Fibroblast of upper back skin (primary cell): ENCODE measurements at regions not wholly inside any gene's neighbourhood (a gene's known extent, or its start where the extent isn't known, plus 50 kb on each side); places are given as distances from the start of the nearest gene placed in this dataset.
"Not testable (repeated sequence)": the region's sequence is repeated elsewhere in the genome, so short reads cannot be mapped to it uniquely, and the experiment has no call there.

Experiments used
- DNase-seq: peaks from one replicate; pipeline ENCODE4 v3.0.0-alpha.2; 2013

DNA sequence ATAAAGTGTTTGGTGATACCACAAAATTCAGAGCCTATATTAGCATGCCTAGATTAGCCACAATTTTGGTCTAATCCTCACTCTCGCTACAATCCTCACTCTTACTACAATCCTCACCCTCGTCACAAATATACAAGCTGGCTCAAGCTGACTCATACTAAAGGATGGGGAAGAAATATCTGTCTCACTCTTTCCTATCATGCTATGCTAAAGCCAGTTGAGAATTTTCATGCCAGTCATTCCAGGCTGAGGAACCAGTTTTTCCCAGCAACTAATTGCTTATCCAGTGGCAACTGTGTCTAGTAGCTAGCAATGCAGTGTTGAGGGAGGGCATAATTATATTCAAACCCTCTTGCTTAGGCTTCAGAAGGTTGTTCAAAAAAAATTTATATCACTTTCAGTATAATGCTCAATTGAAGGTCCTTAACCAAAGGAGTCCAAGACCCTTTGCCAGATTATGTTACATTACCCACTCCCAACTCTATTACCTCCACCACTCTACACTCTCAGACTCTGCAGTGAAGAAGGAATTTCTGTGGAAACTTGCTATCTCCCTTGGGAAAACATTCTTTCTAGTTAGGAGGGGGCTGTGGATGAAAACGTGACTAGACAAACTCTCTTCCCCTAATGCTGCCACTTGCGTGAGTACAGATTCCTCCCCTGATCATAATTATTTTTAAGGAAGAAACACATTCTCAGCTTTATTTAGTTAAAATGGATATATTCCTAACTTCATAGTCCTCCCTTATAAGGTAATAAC lies 810.3 kb upstream of the ACO1 start:
- DNase-seq: peak; percentile 21

DNA sequence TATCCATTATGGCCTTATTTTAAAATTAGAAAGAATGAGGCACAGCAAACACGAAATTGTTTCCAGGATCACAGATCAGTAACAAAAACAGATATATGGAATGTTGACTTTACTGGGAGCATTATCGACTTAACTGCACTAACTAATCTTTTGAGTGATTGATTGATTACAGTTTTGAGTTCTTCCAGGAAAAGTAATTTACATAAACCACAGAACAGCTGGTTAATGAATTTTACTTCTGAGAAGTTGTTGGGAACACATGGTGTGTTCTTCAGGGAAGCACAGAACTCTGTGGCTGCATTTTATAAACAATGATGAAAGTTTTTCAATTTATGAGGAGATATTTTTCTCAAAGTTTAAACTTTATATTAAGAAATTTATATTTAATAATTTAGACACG lies 802.4 kb upstream of the ACO1 start:
- DNase-seq: no peak

DNA sequence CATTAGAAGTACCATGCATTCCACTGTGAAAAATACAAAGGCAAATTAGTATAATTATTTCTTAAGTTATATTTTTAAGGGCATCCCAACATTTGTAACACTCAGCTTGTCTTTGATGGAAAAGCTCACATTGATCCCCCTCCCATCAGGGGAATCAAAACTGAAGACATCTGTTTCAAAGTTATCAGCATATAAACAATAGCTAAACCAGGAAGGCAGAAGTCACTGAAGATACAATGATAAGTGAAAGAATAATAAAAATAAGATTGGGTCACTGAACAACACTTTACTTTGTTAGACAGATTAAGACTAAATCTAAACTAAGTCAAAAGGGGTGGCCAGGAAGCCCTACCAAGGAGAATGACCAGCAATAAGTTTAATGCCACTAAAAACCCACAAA lies 801.9 kb upstream of the ACO1 start:
- DNase-seq: no peak

DNA sequence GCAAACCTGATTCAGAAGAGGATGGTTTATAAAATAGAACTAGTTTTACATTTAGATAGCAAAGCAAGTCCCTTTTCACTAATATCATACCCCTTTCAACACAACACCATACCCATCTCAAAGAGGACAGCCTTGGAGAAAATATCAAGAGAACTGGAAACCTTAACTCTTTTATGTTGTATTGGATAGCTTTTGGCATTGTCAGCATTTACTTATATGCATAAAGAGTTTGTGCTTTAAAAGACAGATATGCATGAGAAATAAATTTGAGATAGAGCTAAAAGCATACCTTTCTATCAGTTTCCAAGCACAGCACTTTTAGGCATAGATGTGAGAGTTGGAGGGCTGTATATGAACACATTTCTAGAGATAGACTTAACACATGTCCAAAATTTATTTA lies 799.3 kb upstream of the ACO1 start:
- no peak for DNase-seq

DNA sequence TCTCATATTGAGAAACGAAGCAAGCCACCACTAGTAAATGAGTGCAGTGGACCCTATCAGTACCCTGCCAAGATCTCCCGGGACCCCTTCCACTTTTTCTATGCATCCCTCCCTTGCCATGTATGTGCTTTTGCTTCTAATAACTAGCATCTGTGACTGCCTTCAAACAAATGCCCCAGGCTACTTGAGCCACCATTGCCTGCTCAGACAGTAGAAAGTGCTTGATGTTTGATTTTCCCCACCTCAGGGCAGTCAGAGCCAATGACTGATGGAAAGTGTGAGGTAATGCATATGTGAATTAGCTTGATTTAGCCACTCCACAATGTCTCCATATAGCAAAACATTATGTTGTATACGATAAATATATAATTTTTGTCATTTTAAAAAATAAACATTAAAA lies 797.3 kb upstream of the ACO1 start:
- DNase-seq: no peak

DNA sequence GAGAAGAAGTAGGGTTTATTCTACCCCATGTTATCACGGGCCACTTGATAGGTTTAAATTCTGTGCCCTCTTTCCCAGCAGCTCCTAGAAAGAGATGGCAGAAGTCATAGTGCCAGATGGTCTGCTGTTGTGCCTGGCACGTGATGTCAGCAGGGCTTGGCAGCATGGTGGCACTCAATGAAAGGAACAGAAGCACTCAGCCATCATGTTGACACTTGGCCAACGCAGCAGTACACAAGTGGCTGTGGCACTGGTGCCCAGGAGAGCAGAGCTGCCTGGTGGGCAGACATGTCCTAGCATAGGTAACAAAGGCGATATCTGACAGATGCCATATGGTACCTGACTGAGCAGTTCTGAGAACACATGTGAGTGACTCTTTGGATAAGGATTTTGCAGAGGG lies 796.4 kb upstream of the ACO1 start:
- DNase-seq: no peak

DNA sequence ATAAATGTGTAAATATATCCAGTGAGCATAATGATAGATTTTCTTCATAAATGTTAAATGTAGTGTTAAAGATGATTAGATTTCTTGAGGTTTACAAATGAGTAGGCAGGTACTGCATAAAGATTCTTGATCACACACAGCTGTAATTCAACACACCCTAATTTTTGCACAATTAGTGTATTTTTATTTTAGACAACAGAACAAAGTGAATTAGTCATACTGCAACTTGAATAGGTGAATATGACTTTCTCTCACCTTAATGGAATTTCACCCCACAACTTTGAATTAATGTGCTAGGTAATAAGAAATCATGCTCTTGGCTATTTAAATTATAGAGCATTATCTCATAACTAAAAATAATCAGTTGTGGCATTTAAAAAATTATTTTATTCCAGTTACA lies 795.7 kb upstream of the ACO1 start:
- no peak for DNase-seq

DNA sequence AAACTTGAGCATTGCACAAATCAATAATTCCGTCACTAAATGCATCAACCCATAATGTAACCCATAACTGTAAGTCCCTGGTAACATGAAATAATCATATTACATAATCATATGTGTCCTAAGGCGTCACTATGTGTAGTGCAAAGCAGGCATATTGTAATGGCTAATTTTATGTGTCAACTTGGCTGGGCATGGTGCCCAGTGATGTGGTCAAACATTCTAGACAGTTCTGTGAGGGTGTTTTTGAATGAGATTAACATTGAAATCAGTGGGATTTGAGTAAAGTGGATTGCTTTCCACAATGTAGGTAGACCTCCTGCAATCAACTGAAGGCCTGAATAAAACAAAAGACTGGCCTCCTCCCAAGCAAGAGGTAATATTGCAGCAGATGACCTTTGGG lies 794.4 kb upstream of the ACO1 start:
- DNase-seq: no peak

DNA sequence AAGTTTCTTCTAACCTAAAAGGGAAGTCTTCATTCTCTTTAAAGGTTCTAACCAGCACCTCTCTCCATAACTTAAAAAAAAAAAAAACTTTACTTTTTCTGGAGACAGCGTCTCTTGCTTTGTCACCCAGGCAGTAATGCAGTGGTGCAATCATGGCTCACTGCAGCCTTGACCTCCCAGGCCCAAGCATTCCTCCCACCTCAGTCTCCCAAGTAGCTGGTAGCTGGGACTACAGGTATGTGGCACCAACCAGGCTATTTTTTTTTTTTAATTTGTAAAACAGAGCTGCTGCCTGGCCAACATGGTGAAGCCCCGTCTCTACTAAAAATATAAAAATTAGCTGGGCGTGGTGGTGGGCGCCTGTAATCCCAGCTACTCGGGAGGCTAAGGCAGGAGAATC lies 787.4 kb upstream of the ACO1 start:
- DNase-seq: not testable (repeated sequence)

DNA sequence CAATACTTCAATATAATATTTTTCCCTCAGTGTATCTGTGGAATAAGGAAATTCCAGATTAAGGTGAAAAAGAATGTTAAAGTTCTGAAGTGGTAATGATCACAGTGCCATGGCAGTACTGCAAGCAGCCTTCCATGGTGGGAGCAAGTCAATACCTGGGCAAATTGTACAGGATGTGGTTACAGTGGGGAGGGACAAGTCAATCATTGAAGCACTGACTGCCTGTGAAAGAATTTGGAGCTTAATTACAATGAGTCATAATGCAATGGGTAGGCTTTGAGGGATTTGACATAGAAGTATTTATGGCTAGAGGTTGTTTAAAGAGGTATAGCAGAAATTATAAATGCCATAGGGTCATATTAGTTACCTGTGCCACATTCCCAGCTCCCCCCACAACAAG lies 786.5 kb upstream of the ACO1 start:
- peak; percentile 67 for DNase-seq

DNA sequence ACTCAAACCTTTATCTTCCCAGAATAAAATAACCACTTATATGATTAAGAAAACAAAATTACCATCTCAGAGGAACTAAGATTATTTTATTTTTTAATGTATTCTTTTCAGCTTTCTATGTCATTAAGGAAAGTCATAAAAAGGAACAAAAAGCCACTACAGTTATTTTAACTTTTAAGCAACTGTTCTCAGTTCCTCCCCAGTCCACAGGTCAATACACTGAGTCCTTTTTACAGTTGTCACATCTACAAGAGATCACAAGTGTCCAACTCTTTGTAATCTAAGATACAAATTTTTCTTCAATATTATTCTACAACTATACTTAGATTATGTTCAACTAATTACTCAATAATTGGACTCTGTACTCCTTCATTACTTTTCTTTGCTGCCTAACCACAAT lies 782.8 kb upstream of the ACO1 start:
- DNase-seq: no peak

DNA sequence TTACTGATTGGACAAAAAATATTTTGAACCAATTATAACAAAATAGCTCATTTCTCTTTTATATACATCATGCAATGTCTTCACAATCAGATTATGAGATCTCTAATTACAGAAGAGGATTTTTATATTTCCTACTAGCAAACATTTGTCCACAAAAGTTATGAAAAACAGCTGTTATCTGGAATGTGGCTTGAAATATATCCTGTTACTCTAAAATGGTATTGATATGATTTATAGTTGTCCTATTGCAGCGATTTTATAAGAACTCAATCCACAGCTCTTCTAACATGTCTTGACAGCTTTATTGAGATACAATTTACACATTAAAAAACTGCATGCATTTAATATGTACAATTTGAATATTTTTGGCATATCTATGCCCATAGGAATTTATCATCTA lies 779.9 kb upstream of the ACO1 start:
- DNase-seq: peak; percentile 38

DNA sequence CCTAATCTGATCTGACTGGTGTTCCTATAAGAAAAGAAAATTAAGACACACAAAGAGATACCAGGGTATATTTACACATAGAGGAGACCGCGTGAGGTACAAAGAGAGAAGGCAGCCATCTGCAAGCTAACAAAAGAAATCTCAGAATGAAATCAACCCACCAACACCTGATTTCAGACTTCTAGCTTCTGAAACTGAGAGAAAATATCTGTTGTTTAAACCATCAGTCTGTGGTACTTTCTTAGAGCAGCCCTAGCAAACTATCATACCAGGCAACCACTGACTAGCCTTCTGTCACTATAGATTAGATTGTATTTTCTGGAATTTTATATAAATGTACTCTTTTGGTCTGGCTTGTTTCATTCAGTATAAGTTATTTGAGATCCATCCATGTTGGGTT lies 779.3 kb upstream of the ACO1 start:
- DNase-seq: no peak

DNA sequence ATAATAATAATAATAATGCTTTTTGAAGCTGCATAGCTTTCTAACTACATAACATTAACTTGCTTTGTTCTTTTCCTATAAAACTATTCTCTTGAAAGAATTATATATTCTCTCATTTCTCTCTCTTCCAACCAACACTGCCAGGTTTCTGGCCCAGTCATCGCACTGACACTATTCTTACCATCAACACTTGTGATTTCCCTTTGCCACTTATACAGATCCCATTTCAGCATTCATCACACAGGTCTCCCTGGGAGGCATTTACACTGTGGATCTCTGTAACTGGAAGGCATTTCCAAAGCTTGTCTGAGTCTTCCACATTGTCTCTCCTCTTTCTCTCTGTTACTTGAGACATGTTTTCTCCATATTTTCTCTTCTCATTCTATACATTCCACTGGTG lies 777.8 kb upstream of the ACO1 start:
- peak; percentile 4 for DNase-seq

DNA sequence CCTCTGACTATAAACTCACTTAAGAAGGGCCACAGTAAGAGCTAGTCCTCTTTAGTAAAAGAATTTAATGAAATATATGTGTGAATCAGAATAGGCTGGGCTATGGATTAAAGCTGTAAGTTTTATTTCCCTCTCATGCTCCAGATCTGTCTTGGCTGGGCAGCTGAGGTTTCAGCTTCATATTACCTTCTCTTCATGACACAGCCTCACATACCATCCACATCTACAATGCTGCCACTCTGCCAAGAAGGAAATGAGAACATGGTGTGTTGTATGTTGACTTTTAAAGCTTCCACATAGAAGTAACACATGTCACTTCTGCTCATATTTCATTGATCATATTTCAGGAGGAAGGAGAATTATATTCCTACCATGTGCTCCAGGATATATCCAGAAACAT lies 776.0 kb upstream of the ACO1 start:
- DNase-seq: peak; percentile 61

DNA sequence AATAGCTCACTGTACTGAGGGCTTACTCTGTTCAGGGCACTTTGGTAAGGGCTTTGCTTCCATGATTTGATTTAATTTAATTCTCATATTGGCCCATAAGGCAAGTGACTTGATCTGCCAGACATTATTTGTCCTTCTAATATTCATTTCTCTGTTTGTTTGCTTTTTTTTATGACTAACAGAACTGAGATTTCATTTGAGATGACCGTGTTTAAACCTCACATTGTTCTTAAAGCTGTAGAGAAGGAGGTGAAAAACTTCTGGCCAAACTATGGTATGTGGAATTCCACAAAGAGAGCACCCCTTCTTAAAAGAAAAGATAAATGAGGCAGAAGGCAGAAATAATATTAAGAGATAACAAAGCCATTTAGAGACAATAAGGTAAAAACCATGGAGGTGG lies 775.6 kb upstream of the ACO1 start:
- DNase-seq: no peak

DNA sequence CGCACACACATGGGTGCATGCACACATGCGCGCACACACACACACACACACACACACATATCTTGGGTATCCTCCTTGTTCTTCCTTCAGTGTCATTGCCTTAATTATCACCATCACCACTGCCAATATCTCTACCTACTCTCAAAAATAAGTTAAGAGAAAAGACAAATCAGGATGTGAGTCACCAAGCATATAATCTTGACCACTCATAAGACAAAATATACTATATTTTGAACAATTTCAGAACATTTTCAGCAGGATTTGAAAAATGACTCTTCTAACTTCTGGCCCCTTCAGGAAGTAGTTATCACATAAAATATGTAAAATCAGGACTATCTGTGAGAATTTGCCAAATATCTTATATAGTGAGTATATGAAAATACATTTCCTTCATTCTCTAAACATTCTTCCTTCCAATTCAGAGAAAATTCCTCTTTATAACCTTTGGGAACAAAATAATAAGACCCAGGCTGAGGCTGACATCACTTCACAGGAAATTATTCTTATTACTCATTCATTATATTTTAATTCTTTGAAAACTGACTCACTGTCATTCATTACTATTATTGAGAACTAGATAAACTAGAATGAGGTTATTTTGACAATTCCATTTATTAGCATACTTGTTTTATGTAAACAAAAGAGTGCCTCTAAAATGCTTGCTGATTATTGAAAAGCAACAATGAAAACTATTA lies 772.0 kb upstream of the ACO1 start:
- peak; percentile 46 for DNase-seq

DNA sequence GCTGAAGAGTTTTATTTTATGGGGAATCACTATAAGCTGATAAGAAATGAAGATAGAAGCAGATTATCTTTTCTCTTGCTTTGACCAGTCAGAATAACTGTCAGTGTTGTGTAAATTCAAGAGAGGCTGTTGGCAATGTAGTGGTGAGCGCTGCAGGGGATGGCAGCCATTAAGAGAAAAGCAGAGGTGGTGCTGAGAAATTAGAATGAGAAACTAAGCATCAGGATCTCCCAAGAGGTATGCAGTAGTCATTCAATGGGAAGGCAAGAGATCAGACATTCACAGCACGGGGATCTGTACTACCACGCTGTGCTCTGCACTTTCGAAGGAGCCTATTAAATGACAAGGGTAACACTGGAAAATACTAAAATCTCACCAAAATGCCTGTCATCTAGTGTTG lies 768.5 kb upstream of the ACO1 start:
- no peak for DNase-seq

DNA sequence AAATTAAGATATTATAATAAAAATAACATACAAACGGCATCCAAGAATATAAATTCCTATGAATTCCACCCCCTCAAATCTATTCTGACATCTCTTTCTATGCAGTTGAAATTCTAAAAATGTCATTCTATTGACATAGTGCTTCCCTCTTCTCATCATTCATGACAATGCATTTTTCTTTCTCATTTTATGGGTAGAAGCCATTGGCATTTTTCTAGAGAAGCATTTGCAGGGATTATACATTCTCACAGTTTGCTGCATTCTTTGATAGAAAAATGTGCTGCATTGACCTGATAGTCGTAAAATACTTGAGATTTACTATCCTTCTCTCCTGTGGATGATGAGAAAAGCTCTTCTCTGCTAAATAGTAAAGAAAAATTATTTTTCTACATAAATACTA lies 760.9 kb upstream of the ACO1 start:
- no peak for DNase-seq

DNA sequence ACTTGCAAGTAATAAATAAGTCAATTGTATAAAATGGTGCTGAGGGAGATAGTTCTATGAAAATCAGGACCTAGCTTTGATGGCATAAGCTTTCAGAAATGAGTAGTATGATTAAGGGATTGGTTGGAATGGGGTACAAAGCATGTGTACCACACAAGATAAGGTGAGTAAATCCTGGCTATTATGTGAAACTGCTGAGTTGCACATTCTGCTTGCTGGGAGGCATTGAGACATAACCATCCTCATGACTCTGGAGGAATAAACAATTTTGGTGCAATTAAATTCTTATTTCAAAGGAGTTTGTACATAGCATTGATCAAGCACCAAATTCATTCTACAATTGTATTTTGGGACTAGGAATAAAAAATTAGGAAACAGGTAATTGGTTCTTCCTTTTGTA lies 755.2 kb upstream of the ACO1 start:
- no peak for DNase-seq

DNA sequence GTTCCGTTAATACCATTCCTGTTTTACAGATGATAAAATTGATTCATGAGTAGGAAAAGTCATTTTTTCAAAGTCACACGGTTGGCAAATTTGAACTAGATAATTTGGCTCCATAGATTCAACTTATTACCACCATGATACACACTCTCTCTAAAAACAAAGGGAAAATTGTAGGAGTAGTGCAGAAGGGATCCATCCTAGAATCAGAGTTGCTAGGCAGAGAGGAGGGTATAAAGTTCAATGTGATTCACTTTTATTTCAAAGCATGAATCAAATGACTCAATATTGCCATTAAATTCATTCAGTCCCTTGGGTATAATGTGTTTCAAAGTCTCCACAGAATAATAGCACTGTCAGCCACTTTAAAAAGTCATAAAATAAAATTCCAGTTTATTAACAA lies 747.2 kb upstream of the ACO1 start:
- DNase-seq: no peak

DNA sequence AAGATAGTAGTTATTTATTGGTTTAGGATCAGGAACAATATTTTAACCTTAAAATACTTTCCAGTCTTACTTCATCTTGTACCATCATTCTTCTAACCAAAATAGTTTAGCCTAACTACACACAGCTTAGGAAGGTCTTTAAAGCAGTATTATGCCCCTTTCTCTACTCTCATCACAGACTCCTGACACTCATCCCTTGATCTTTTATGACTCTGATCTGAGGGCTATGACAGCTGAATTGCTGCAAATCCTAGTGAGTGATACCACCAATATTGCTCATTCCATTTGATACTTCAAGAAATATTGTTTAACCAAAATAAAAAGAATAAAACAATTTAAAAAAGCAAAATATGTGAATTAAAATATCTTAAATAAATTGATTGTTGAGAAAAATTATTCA lies 746.6 kb upstream of the ACO1 start:
- no peak for DNase-seq

DNA sequence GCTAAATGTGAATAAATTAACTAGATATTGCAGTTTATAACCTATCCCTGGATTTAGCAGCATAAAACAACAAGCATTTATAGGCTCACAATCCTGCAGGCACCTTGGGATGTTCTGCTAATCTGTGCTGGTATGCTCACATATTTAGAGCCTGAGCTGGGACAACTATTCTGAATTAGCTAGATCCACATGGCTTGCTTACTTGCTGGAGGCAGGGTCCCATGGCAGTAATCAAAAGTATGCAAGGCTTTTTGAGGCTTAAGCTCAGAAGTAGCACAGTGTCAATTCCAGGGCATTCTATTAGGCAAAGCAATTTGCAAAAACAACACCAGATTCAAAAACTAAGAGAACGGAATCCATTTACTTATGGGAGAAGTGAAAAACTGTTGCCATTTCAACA lies 745.0 kb upstream of the ACO1 start:
- no peak for DNase-seq

DNA sequence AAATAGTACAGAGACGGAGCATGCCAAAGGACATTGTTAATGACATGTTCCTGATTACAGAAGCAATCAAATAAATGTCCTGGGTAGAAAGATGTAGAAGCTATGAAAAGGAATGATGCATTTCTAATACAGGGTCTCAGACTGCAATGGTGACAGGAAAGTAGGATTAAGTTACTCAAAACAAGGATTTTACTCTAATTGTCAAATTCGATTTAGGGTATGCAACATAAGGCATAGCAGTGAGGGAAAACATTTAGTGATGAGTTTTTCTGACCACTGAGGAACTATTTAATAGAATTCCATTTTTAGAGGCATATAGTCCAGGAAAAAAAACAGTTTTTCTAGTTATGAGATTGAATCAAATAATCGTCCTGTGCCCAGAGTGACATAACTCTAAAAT lies 715.1 kb upstream of the ACO1 start:
- DNase-seq: no peak

DNA sequence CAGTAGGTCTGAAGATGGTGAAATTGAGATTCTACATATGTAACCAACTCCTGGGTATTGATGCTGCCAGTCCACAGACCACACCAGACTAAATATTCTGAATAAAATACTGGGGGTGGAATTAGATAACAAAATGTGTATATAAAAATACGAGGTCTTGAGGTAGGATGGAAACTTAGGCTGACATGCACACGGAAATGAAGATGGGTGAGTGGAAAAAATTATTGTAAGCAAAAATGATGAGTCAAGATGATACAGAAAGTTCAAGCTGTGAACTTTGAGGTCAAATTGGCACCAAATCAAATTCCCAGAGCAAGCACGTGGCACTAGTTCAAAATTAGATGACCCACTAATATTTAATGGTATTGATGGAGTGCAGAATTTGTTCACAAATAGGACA lies 713.4 kb upstream of the ACO1 start:
- no peak for DNase-seq
